ENCODE measurements at regions not wholly inside any gene's neighbourhood (a gene's known extent, or its start where the extent isn't known, plus 50 kb on each side); places are given as distances from the start of the nearest gene placed in this dataset.

GRCh38 chr4:24236532-24236931, 346.7 kb upstream of the PPARGC1A start:
- CTCF ChIA-PET (ENCODE audit: partially characterized antibody) = interaction anchor here (0.6 to 2.6 kb wide), 2 partner anchors 10 to 61 kb away, joined by 3 to 7 read pairs; no protein-coding TSS in a partner anchor

More at GRCh38 chr4:24236532-24236931, 346.7 kb upstream of the PPARGC1A start:
- Histone ChIP-seq H2AK5ac (ENCODE audit: low read depth, low read length) (no peak overlapping the region), H3K9me3 (ENCODE audit: insufficient read depth in 2 of 2, low read depth in 1 of 2, low read length in 1 of 2) (no peaks in the 10 kb centered on the region), H4K91ac (replicated peaks; ENCODE audit: insufficient read length, low read length) (no peak overlapping the region), H2BK12ac (ENCODE audit: low read depth, low read length) (no peak overlapping the region), H3K9ac (replicated peaks in 1 of 4; ENCODE audit: extremely low read depth in 1 of 4, low read depth in 3 of 4, low read length in 3 of 4) (no peak overlapping the region), H3K4me3 (ENCODE audit: extremely low read depth in 1 of 4, insufficient read depth in 2 of 4, low read depth in 3 of 4, low read length in 4 of 4) (no peak overlapping the region), H3K4me2 (ENCODE audit: insufficient read depth in 1 of 2, low read depth in 2 of 2, low read length in 2 of 2) (no peak overlapping the region), H2BK20ac (ENCODE audit: low read length) (no peak overlapping the region), H3K79me1 (ENCODE audit: low read depth, low read length) (peaks cover 2% of the 10 kb centered on the region; the same call in 1 of the 2 replicates), H2BK15ac (ENCODE audit: low read length) (no peak overlapping the region), H3K27me3 (replicated peaks in 1 of 4; ENCODE audit: control insufficient read depth in 3 of 4, extremely low read depth in 1 of 4, insufficient read depth in 3 of 4, low read length in 3 of 4) (peaks cover 0 to 1% (median 0%) of the 10 kb centered on the region in 4 experiments; a peak in 1 of 7 replicates), H4K8ac (ENCODE audit: extremely low read depth, insufficient read depth, low read length) (no peak overlapping the region), H3K18ac (ENCODE audit: extremely low read depth, low read length) (no peak overlapping the region), H3K4me1 (replicated peaks in 1 of 4; ENCODE audit: control insufficient read depth in 3 of 4, insufficient read depth in 4 of 4, low read length in 3 of 4) (no peaks in the 10 kb centered on the region; a peak in 1 of 7 replicates), H3K27ac (ENCODE audit: low read depth, low read length) (no peak overlapping the region), H3K4ac (replicated peaks; ENCODE audit: insufficient read length, low read depth, low read length) (no peak overlapping the region), H3K14ac (ENCODE audit: insufficient read length) (no peak overlapping the region), H3K79me2 (ENCODE audit: control insufficient read depth in 1 of 2, insufficient read depth in 2 of 2, low read length in 2 of 2) (no peaks in the 10 kb centered on the region), H4K20me1 (replicated peaks in 1 of 2; ENCODE audit: control insufficient read depth in 1 of 2, insufficient read depth in 2 of 2, low read length in 2 of 2) (no peaks in the 10 kb centered on the region), H2BK5ac (ENCODE audit: low read depth, low read length) (no peak overlapping the region), H3K23ac (ENCODE audit: insufficient read length) (no peak overlapping the region), H3K56ac (replicated peaks; ENCODE audit: insufficient read length, low read depth, low read length) (no peak overlapping the region), H2BK120ac (replicated peaks; ENCODE audit: low read depth, low read length) (no peak overlapping the region), H3K23me2 (ENCODE audit: low read depth, low read length) (no peaks in the 10 kb centered on the region), H4K5ac (ENCODE audit: insufficient read length, low read depth, low read length) (no peak overlapping the region), H2AFZ (ENCODE audit: low read length) (no peak overlapping the region), H3K36me3 (ENCODE audit: control insufficient read depth in 2 of 4, insufficient read depth in 4 of 4, low read length in 3 of 4) (no peaks in the 10 kb centered on the region)
- no peak for TF ChIP-seq SIX5 (IDR thresholded peaks at IDR 0.05; ENCODE audit: low read depth, low read length)
- WGBS, 2 experiments (ENCODE audit: extremely low coverage in 1 of 2, insufficient coverage in 1 of 2, insufficient read length in 1 of 2, insufficient replicate concordance in 2 of 2, low coverage in 1 of 2, low lambda C conversion rate in 2 of 2, missing lambda C conversion rate in 1 of 2) = 89% methylated on average over 3 of the region's 3 CpGs; no CpG with 5 or more reads in 1 of the 2 experiments
- no peak for DNase-seq (ENCODE audit: low read depth in 1 of 2, low spot score in 2 of 2)
- POLR2A ChIA-PET (ENCODE audit: partially characterized antibody) = interaction anchor here (1.4 kb wide), 1 partner anchor 9 kb away, joined by 3 read pairs; no protein-coding TSS in a partner anchor
- no peak for FAIRE-seq
